ENCODE measurements at regions not wholly inside any gene's neighbourhood (a gene's known extent, or its start where the extent isn't known, plus 50 kb on each side); places are given as distances from the start of the nearest gene placed in this dataset.

GRCh38 chr17:77001487-77001886 is 133.3 kb downstream of the MGAT5B start:
- DNase-seq, result no peak

- no peak for DNase-seq
These were observed 134.2 kb downstream of the MGAT5B start for GRCh38 chr17:77002103-77003045.

GRCh38 chr17:77003699-77004098 is 135.5 kb downstream of the MGAT5B start:
- DNase-seq, result no peak

GRCh38 chr17:77006971-77007649 is 133.7 kb upstream of the SEC14L1 start:
- no peak for DNase-seq

- no peak for DNase-seq
These were observed 130.9 kb upstream of the SEC14L1 start for GRCh38 chr17:77009877-77010276.

- DNase-seq, result no peak
These were observed 130.1 kb upstream of the SEC14L1 start for GRCh38 chr17:77010667-77011066.

GRCh38 chr17:77011173-77012011 is 129.4 kb upstream of the SEC14L1 start:
- DNase-seq, result peak; percentile 45

GRCh38 chr17:77018504-77018903 is 122.3 kb upstream of the SEC14L1 start:
- DNase-seq, result no peak

GRCh38 chr17:77019893-77020379 is 120.8 kb upstream of the SEC14L1 start:
- no peak for DNase-seq

- DNase-seq, result no peak
These were observed 119.8 kb upstream of the SEC14L1 start for GRCh38 chr17:77020973-77021372.

- DNase-seq, result no peak
These were observed 118.0 kb upstream of the SEC14L1 start for GRCh38 chr17:77022766-77023165.

- no peak for DNase-seq
These were observed 115.0 kb upstream of the SEC14L1 start for GRCh38 chr17:77025781-77026180.

GRCh38 chr17:77027271-77027889 is 113.4 kb upstream of the SEC14L1 start:
- DNase-seq, result no peak

GRCh38 chr17:77028900-77029299 is 111.9 kb upstream of the SEC14L1 start:
- no peak for DNase-seq

GRCh38 chr17:77032929-77033328 is 107.8 kb upstream of the SEC14L1 start:
- no peak for DNase-seq

- DNase-seq, result no peak
These were observed 106.8 kb upstream of the SEC14L1 start for GRCh38 chr17:77033892-77034404.

GRCh38 chr17:77034677-77035424 is 105.9 kb upstream of the SEC14L1 start:
- DNase-seq, result no peak

- no peak for DNase-seq
These were observed 105.2 kb upstream of the SEC14L1 start for GRCh38 chr17:77035526-77035925.

GRCh38 chr17:77036136-77036840 is 104.5 kb upstream of the SEC14L1 start:
- DNase-seq, result peak; percentile 57

- DNase-seq, result peak; percentile 93
These were observed 103.9 kb upstream of the SEC14L1 start for GRCh38 chr17:77036841-77037381.

- no peak for DNase-seq
These were observed 102.8 kb upstream of the SEC14L1 start for GRCh38 chr17:77037943-77038342.
